OCI-LY1 (cell line): ENCODE measurements at regions not wholly inside any gene's neighbourhood (a gene's known extent, or its start where the extent isn't known, plus 50 kb on each side); places are given as distances from the start of the nearest gene placed in this dataset.

Experiments
- H2AFZ ChIP-seq: fragments of 200-600 bp; sonication (generic), shearing (Covaris generic); 2 replicates; pipeline ENCODE4 v1.6.0; 2014; ENCODE audit warnings: antibody characterized with exemption, mild to moderate bottlenecking, low read length
- H3F3A ChIP-seq: fragments of 200-600 bp; sonication (generic), shearing (Covaris generic); 2 replicates; pipeline ENCODE4 v1.6.0; 2014; ENCODE audit warnings: mild to moderate bottlenecking, antibody characterized with exemption, low read length, moderate library complexity; ENCODE audit not compliant: insufficient read depth
- H3K27ac ChIP-seq: fragments of 200-600 bp; sonication (generic); 2 replicates; pipeline ENCODE4 v1.5.1; 2014; ENCODE audit warnings: low read length, mixed run types, mild to moderate bottlenecking, low read depth; ENCODE audit not compliant: poor library complexity, severe bottlenecking
- H3K27me3 ChIP-seq: fragments of 200-600 bp; sonication (generic); 2 replicates; pipeline ENCODE4 v1.6.0; 2014; ENCODE audit warnings: antibody characterized with exemption, mild to moderate bottlenecking, low read length, moderate library complexity; ENCODE audit not compliant: insufficient read depth
- H3K36me3 ChIP-seq: fragments of 200-600 bp; sonication (generic); 2 replicates; pipeline ENCODE4 v1.6.1; 2014; ENCODE audit warnings: mild to moderate bottlenecking, antibody characterized with exemption, low read length, moderate library complexity, mixed read lengths; ENCODE audit not compliant: insufficient read depth
- H3K4me1 ChIP-seq: fragments of 200-600 bp; sonication (generic); 2 replicates; pipeline ENCODE4 v1.5.1; 2014; ENCODE audit warnings: mild to moderate bottlenecking, low read length, moderate library complexity; ENCODE audit not compliant: insufficient read depth, severe bottlenecking
- H3K4me2 ChIP-seq: fragments of 200-600 bp; sonication (generic), shearing (Covaris generic); 2 replicates; pipeline ENCODE4 v1.6.1; 2014; ENCODE audit warnings: low read length
- H3K4me3 ChIP-seq: fragments of 200-600 bp; sonication (generic); 2 replicates; pipeline ENCODE4 v1.5.1; 2014; ENCODE audit warnings: low read length, low read depth, mild to moderate bottlenecking, mixed read lengths; ENCODE audit not compliant: poor library complexity, severe bottlenecking
- H3K79me2 ChIP-seq: fragments of 200-600 bp; shearing (Covaris generic); 2 replicates; pipeline ENCODE4 v1.6.1; 2016; ENCODE audit warnings: mixed run types, low read length, mixed read lengths; ENCODE audit not compliant: insufficient read depth
- H3K9ac ChIP-seq: fragments of 200-600 bp; sonication (generic), shearing (Covaris generic); 2 replicates; pipeline ENCODE4 v1.6.1; 2014; ENCODE audit warnings: mild to moderate bottlenecking, low read length, mixed read lengths
- H3K9me2 ChIP-seq: fragments of 200-600 bp; sonication (generic), shearing (Covaris generic); 2 replicates; pipeline ENCODE4 v1.6.1; 2014; ENCODE audit warnings: low read depth, mild to moderate bottlenecking, low read length, mixed read lengths
- H3K9me3 ChIP-seq: fragments of 200-600 bp; shearing (Covaris generic); 2 replicates; pipeline ENCODE4 v1.6.1; 2014; ENCODE audit warnings: low read length, mixed read lengths
- H4K20me1 ChIP-seq: fragments of 200-600 bp; sonication (generic), shearing (Covaris generic); 2 replicates; pipeline ENCODE4 v1.6.0; 2016; ENCODE audit warnings: mild to moderate bottlenecking, low read length; ENCODE audit not compliant: insufficient read depth
- CTCF ChIP-seq: fragments of 200-600 bp; sonication (generic), shearing (Covaris generic); IDR thresholded peaks from 2 replicates; pipeline ENCODE4 v1.5.1; 2017; ENCODE audit warnings: mild to moderate bottlenecking, antibody characterized with exemption, low read length, moderate library complexity, mixed read lengths
- EZH2 ChIP-seq: fragments of 200-600 bp; sonication (generic), shearing (Covaris generic); IDR thresholded peaks from 2 replicates; pipeline ENCODE4 v1.8.0; 2017; ENCODE audit warnings: borderline replicate concordance, mixed run types, mild to moderate bottlenecking, antibody characterized with exemption, low read length, moderate library complexity, mixed read lengths

DNA sequence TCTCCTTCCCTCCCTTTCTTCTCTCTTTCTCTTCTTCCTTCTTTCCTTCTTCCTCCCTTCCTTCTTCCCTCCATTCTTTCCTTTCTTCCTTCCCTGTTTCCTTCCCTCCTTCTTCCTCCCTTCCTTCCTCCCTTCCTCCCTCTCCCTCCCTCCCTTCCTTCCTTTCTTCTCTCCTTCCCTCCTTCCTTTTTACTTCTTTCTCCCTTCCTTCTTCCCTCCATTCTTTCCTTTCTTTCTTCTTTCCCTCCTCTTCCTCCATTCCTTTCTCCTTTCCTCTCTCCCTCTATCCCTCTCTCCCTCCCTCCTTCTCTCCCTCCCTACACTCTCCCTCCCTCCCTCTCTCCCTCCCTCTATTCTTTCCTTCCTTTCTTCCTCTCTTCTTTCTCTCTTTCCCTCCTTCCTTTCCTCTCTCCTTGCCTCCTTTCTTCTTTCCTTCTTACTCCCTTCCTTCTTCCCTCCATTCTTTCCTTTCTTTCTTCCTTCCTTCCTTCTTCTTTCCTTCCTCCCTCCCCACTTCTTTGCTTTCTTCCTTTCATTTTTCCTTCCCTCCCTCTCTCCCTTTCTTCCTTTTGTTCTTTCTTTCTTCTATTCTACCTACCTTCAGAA is 200.4 kb upstream of the SSTR4 start:
- Histone ChIP-seq H3K79me2 (no peaks in the 10 kb centered on the region), H4K20me1 (no peaks in the 10 kb centered on the region), H2AFZ (no peak overlapping the region), H3K36me3 (no peaks in the 10 kb centered on the region), H3K9me3 (no peaks in the 10 kb centered on the region), H3F3A (no peaks in the 10 kb centered on the region), H3K4me2 (no peak overlapping the region), H3K9me2 (no peaks in the 10 kb centered on the region), H3K9ac (no peak overlapping the region), H3K4me1 (no peaks in the 10 kb centered on the region), H3K4me3 (no peak overlapping the region), H3K27ac (no peak overlapping the region), H3K27me3 (no peaks in the 10 kb centered on the region)
- TF ChIP-seq EZH2 (no peak), CTCF (no peak)

GRCh38 chr20:22836211-22836610 is 198.9 kb upstream of the SSTR4 start:
- Histone ChIP-seq H3K4me3 (no peak overlapping the region), H3K4me2 (no peak overlapping the region), H3K27ac (no peak overlapping the region), H3K4me1 (no peaks in the 10 kb centered on the region), H3K9me3 (no peaks in the 10 kb centered on the region), H3F3A (no peaks in the 10 kb centered on the region), H2AFZ (no peak overlapping the region), H3K9ac (no peak overlapping the region), H3K79me2 (no peaks in the 10 kb centered on the region), H3K27me3 (no peaks in the 10 kb centered on the region), H3K36me3 (no peaks in the 10 kb centered on the region), H3K9me2 (no peaks in the 10 kb centered on the region), H4K20me1 (no peaks in the 10 kb centered on the region)
- TF ChIP-seq CTCF (no peak), EZH2 (no peak)

GRCh38 chr20:22836877-22837276 is 198.2 kb upstream of the SSTR4 start:
- H3K27me3 ChIP-seq, result no peaks in the 10 kb centered on the region
- H3K36me3 ChIP-seq, result no peaks in the 10 kb centered on the region
- H3K4me3 ChIP-seq, result no peak overlapping the region
- no peaks in the 10 kb centered on the region for H4K20me1 ChIP-seq
- no peak overlapping the region for H2AFZ ChIP-seq
- no peaks in the 10 kb centered on the region for H3F3A ChIP-seq
- H3K4me2 ChIP-seq, result no peak overlapping the region
- H3K9me3 ChIP-seq, result no peaks in the 10 kb centered on the region
- TF ChIP-seq EZH2 (no peak), CTCF (no peak)
- no peaks in the 10 kb centered on the region for H3K9me2 ChIP-seq
- H3K9ac ChIP-seq, result no peak overlapping the region
- no peaks in the 10 kb centered on the region for H3K4me1 ChIP-seq
- H3K79me2 ChIP-seq, result no peaks in the 10 kb centered on the region
- no peak overlapping the region for H3K27ac ChIP-seq
